Suprapubic skin (tissue), 3 donors: ENCODE measurements at regions not wholly inside any gene's neighbourhood (a gene's known extent, or its start where the extent isn't known, plus 50 kb on each side); places are given as distances from the start of the nearest gene placed in this dataset.

Experiments used
- EP300 ChIP-seq: sonication (generic); formaldehyde crosslinking; IDR thresholded peaks from one replicate; pipeline ENCODE4 v1.6.1; 2017; ENCODE audit warnings: antibody characterized with exemption
- TF ChIP-seq, protein P1 (sequence below), 2 donors: fragments of 200-600 bp in 1 of 2; fragments of 450-650 bp in 1 of 2; sonication (generic) in 1 of 2; IDR thresholded peaks; one replicate each; pipeline ENCODE4 v1.5.1; 2016 to 2019; ENCODE audit warnings: antibody characterized with exemption in 2 of 2, mild to moderate bottlenecking in 1 of 2, moderate library complexity in 1 of 2

DNA sequence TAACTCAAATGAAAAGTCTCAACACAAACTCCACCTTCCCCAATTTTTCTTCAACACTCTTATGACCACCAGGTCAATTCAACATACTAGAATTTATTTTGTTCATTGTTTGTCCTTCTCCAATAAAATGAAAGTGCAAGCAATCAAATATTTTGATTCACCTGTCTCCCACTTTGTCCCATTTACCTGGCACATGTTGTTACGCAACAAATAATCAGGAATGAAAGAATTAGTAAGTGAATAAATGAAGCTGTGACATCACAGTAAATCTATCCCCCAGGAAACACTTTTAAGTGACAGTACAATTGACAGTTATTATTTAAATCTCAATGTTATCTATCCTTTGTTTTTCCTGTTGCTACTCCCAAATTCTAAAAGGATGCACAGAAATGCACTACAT, 393.7 kb upstream of the OPRM1 start:
- TF ChIP-seq EP300: no peak
- TF ChIP-seq, protein P1, sequence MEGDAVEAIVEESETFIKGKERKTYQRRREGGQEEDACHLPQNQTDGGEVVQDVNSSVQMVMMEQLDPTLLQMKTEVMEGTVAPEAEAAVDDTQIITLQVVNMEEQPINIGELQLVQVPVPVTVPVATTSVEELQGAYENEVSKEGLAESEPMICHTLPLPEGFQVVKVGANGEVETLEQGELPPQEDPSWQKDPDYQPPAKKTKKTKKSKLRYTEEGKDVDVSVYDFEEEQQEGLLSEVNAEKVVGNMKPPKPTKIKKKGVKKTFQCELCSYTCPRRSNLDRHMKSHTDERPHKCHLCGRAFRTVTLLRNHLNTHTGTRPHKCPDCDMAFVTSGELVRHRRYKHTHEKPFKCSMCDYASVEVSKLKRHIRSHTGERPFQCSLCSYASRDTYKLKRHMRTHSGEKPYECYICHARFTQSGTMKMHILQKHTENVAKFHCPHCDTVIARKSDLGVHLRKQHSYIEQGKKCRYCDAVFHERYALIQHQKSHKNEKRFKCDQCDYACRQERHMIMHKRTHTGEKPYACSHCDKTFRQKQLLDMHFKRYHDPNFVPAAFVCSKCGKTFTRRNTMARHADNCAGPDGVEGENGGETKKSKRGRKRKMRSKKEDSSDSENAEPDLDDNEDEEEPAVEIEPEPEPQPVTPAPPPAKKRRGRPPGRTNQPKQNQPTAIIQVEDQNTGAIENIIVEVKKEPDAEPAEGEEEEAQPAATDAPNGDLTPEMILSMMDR (IDR thresholded peaks at IDR 0.05): no peak
